GM12873 (cell line): ENCODE measurements at regions not wholly inside any gene's neighbourhood (a gene's known extent, or its start where the extent isn't known, plus 50 kb on each side); places are given as distances from the start of the nearest gene placed in this dataset.
A peak's percentile ranks its signal among the peaks of the same experiment; 100 is the strongest.

ENCODE experiments used
- CTCF ChIP-seq: IDR thresholded peaks from 2 replicates; pipeline ENCODE4 v1.5.1; 2012; ENCODE audit warnings: low read depth, mild to moderate bottlenecking, moderate library complexity, low read length, control low read depth; ENCODE audit not compliant: insufficient read depth; ENCODE audit errors: missing control alignments

GRCh38 chr6:120005292-120005976 is 655.9 kb upstream of the MAN1A1 start:
- TF ChIP-seq CTCF, result no peak

- TF ChIP-seq CTCF, result peak; percentile 30
These were observed 637.5 kb upstream of the MAN1A1 start for GRCh38 chr6:119986934-119987549.

- no peak for TF ChIP-seq CTCF
These were observed 636.6 kb upstream of the MAN1A1 start for GRCh38 chr6:119985952-119986736.

GRCh38 chr6:119980802-119981201 is 631.2 kb upstream of the MAN1A1 start:
- no peak for TF ChIP-seq CTCF

GRCh38 chr6:119979862-119980261 is 630.3 kb upstream of the MAN1A1 start:
- peak; percentile 26 for TF ChIP-seq CTCF

GRCh38 chr6:119978274-119978889 is 628.8 kb upstream of the MAN1A1 start:
- TF ChIP-seq CTCF, result peak; percentile 41
